22Rv1 (cell line): ENCODE measurements at regions not wholly inside any gene's neighbourhood (a gene's known extent, or its start where the extent isn't known, plus 50 kb on each side); places are given as distances from the start of the nearest gene placed in this dataset.

Source experiments
- ZFX ChIP-seq: fragments of 450-650 bp; IDR thresholded peaks from 2 replicates; pipeline ENCODE4 v1.6.1; 2017; ENCODE audit warnings: antibody characterized with exemption, borderline replicate concordance
- TF ChIP-seq, protein P1 (sequence below): fragments of 450-650 bp; IDR thresholded peaks from 2 replicates; pipeline ENCODE4 v1.5.1; 2017; ENCODE audit warnings: mild to moderate bottlenecking

DNA sequence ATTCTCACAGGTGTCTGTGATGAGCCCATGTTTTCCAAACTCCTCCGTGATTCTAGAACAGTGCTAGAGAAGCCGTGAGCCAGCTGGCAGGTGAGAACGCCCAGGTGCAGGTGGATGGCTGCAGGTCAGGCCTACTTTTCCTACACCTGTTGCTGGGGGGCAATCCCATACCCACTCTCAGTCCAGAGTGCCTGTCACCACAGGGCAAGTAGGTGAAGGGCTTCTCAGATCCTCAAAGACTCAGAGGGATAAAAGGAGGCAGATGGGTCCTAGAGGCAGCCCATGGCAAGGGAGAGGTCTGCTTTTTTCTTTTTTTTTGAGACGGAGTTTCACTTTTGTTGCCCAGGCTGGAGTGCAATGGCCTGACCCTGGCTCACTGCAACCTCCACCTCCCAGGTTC, 50.7 kb upstream of the H6PD start:
- TF ChIP-seq, protein P1, sequence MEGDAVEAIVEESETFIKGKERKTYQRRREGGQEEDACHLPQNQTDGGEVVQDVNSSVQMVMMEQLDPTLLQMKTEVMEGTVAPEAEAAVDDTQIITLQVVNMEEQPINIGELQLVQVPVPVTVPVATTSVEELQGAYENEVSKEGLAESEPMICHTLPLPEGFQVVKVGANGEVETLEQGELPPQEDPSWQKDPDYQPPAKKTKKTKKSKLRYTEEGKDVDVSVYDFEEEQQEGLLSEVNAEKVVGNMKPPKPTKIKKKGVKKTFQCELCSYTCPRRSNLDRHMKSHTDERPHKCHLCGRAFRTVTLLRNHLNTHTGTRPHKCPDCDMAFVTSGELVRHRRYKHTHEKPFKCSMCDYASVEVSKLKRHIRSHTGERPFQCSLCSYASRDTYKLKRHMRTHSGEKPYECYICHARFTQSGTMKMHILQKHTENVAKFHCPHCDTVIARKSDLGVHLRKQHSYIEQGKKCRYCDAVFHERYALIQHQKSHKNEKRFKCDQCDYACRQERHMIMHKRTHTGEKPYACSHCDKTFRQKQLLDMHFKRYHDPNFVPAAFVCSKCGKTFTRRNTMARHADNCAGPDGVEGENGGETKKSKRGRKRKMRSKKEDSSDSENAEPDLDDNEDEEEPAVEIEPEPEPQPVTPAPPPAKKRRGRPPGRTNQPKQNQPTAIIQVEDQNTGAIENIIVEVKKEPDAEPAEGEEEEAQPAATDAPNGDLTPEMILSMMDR = no peak
- TF ChIP-seq ZFX = no peak
